ENCODE measurements at regions not wholly inside any gene's neighbourhood (a gene's known extent, or its start where the extent isn't known, plus 50 kb on each side); places are given as distances from the start of the nearest gene placed in this dataset.

DNA sequence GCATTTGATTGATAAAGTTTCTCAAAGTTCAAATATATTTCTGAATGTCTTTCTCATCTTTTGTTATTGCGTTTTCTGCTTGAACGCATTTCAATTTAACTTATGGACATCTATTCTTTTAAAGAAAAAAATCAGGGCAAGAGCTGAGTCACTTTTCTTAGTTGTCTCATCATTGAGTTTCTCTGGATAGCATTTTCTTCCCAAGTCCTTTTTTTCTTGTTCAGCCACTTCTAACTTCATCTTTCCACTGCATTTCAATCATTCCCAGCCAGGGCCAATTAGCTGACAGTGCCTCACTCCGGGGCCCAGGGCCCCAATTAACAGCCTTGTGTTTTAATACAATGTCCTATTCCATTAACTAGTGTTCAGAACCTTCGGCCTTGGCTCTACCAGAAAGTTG is 216.3 kb downstream of the B3GLCT start:
- TF ChIP-seq, protein P1, sequence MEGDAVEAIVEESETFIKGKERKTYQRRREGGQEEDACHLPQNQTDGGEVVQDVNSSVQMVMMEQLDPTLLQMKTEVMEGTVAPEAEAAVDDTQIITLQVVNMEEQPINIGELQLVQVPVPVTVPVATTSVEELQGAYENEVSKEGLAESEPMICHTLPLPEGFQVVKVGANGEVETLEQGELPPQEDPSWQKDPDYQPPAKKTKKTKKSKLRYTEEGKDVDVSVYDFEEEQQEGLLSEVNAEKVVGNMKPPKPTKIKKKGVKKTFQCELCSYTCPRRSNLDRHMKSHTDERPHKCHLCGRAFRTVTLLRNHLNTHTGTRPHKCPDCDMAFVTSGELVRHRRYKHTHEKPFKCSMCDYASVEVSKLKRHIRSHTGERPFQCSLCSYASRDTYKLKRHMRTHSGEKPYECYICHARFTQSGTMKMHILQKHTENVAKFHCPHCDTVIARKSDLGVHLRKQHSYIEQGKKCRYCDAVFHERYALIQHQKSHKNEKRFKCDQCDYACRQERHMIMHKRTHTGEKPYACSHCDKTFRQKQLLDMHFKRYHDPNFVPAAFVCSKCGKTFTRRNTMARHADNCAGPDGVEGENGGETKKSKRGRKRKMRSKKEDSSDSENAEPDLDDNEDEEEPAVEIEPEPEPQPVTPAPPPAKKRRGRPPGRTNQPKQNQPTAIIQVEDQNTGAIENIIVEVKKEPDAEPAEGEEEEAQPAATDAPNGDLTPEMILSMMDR (IDR thresholded peaks at IDR 0.05; ENCODE audit: extremely low read depth, missing control alignments) = no peak
- DNase-seq (ENCODE audit: low spot score) = no peak

DNA sequence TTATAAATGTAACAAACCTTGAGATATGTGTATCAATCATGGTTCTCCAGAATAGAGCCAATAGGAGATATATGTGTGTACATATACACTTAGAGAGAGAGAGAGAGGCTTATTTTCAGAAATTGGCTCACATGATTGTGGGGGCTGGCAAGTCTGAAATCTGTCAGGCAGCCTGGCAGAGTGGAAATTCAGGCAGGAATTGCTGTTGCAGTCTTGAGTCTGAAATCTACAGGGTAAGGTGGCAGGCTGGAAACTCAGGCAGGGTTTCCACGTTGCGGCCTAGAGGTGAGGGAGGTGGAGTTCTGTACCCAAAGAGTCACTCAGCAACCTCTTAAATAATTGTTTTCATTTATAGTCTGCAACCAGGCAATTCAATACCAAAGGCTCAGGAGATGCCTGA is 218.4 kb downstream of the B3GLCT start:
- TF ChIP-seq, protein P1 (IDR thresholded peaks at IDR 0.05; ENCODE audit: extremely low read depth, missing control alignments) = no peak

DNA sequence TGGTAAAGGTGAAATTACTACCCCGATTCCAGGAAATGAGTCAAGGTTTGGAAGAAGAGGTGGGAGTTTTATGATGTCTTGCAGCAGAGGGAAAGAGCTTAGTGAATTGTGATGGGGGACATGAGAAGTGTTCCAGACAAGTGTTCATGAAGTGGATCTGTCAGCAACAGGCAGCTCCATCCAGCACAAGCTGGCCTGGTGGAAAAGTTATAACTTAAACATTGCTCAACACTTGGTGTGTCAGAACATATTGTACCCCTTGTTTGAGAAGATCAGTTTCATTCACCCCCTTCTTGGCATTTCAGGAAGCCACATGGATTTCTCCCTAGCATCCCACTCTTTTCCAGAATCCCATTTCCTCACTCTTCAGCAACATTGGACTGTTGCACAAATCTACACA is 222.0 kb downstream of the B3GLCT start:
- no peak for DNase-seq (ENCODE audit: low spot score)
- TF ChIP-seq, protein P1 (IDR thresholded peaks at IDR 0.05; ENCODE audit: extremely low read depth, missing control alignments) = no peak

More for the DNA sequence above, 218.4 kb downstream of the B3GLCT start:
- DNase-seq (ENCODE audit: low spot score) = no peak

DNA sequence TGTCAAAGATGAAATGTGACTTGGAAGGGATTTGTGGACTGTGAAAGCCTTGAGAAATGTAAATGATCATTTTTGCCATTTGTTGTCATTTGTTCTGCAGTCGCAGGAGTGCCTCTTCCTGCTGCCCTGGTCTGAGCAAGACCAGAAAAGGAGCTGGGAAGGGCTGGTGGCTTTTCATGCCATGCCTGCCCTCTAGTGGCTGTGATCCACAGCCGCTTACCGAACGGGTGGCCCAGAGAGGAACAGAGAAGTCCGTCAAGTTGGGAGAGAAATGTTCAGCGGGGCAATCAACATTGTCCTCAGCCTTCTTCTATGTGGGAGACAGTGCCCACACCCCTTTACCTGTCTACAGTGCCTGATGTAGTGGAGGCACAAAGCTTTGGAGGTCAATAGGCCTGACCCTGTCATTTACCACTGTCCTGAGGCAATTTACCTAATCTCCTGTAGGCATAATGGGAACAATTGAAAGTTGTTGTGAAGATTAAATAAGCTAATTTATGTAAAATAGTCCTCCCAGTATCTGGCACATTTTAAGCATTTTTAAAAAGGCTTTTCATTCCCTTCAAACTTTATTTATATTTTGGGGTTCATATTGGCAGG is 224.5 kb downstream of the B3GLCT start:
- peak; percentile 74 for DNase-seq (ENCODE audit: low spot score)
- TF ChIP-seq, protein P1 (IDR thresholded peaks at IDR 0.05; ENCODE audit: extremely low read depth, missing control alignments) = peak; percentile 78

DNA sequence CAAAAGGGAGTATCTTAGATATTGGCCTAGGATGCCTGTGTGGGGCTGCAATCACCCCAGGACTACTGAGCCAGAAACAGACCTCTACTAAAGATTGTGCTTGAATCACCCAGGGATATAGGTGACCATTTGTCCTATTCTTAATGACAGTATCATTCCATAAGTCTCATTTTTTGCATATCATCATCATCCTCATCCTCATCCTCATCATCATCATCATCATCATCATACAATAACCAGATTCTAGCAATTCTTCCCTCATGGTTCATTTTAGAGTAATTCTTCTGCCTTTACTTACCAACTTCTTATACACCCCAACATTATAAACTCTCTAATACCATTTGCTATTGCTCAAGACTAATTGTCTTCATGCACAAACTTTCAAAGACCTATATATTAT is 226.6 kb downstream of the B3GLCT start:
- TF ChIP-seq, protein P1 (IDR thresholded peaks at IDR 0.05; ENCODE audit: extremely low read depth, missing control alignments) = no peak
- DNase-seq (ENCODE audit: low spot score) = no peak

DNA sequence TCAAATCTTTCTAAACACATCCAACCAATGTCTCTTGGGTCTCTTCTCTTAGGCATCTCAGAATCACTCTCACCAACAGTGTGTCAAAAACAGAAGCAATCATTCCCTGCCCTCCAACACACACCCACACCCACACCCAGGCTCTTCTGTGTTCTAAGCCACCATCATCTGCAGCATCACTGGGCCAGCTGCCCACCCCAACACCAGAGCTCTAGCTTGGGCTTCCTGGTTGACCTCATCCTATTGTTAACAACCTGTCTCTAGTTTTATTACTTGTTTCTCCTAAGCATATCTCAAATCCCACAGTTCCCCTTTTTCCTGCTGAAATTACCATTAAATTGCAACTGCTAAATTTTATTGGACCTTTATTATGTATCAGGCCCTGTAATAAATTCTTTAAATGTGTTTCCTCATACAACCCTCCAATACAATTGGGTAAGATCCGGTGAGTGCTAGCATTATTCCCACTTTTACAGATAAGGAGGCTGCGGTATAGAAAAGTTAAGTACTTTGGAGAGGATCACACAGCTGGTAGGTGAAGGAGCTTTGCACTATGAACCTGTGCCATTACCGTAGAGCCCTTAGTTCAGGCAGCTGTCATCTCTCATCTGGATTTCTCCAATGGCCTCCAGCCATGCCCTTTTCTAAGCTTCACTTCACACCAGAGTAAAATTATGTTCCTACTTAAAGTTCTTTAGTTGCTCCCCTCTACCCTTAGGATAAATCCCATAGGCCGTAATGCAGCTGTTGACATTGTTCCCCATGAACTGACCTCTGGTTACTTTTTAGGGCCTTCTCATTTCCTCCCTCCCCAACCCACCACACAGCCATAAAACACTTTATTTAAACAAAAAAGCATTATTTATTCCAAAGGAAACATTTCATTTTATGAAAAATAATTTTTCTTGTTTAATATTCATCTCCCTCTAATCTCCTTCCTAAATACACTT is 227.7 kb downstream of the B3GLCT start:
- no peak for DNase-seq (ENCODE audit: low spot score)
- TF ChIP-seq, protein P1 (IDR thresholded peaks at IDR 0.05; ENCODE audit: extremely low read depth, missing control alignments) = no peak

DNA sequence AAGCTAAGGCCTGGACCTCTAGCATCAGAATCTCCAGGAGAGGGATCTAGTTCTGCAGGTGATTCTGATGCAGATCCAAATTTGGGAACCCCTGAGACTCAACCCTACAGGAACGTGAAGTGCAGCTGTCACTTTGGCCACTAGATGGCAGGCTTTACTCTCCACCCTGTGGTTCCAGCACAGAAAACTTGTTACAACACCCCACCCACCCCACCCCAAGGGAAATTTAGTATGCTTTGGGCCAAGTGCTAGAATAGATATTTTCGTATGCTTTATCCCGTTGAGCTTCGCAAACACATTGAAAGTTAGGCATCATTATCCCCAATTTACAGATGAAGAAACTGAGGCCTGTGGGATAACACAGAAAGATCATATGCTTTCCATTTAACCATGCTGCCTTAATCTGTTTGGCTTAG is 232.0 kb downstream of the B3GLCT start:
- TF ChIP-seq, protein P1 (IDR thresholded peaks at IDR 0.05; ENCODE audit: extremely low read depth, missing control alignments) = peak; percentile 78
- DNase-seq (ENCODE audit: low spot score) = peak; percentile 44
